OCI-LY1 (cell line): ENCODE measurements at regions not wholly inside any gene's neighbourhood (a gene's known extent, or its start where the extent isn't known, plus 50 kb on each side); places are given as distances from the start of the nearest gene placed in this dataset.

Experiments
- H2AFZ ChIP-seq: fragments of 200-600 bp; sonication (generic), shearing (Covaris generic); 2 replicates; pipeline ENCODE4 v1.6.0; 2014; ENCODE audit warnings: antibody characterized with exemption, mild to moderate bottlenecking, low read length
- H3F3A ChIP-seq: fragments of 200-600 bp; sonication (generic), shearing (Covaris generic); 2 replicates; pipeline ENCODE4 v1.6.0; 2014; ENCODE audit warnings: mild to moderate bottlenecking, antibody characterized with exemption, low read length, moderate library complexity; ENCODE audit not compliant: insufficient read depth
- H3K27ac ChIP-seq: fragments of 200-600 bp; sonication (generic); 2 replicates; pipeline ENCODE4 v1.5.1; 2014; ENCODE audit warnings: low read length, mixed run types, mild to moderate bottlenecking, low read depth; ENCODE audit not compliant: poor library complexity, severe bottlenecking
- H3K27me3 ChIP-seq: fragments of 200-600 bp; sonication (generic); 2 replicates; pipeline ENCODE4 v1.6.0; 2014; ENCODE audit warnings: antibody characterized with exemption, mild to moderate bottlenecking, low read length, moderate library complexity; ENCODE audit not compliant: insufficient read depth
- H3K36me3 ChIP-seq: fragments of 200-600 bp; sonication (generic); 2 replicates; pipeline ENCODE4 v1.6.1; 2014; ENCODE audit warnings: mild to moderate bottlenecking, antibody characterized with exemption, low read length, moderate library complexity, mixed read lengths; ENCODE audit not compliant: insufficient read depth
- H3K4me1 ChIP-seq: fragments of 200-600 bp; sonication (generic); 2 replicates; pipeline ENCODE4 v1.5.1; 2014; ENCODE audit warnings: mild to moderate bottlenecking, low read length, moderate library complexity; ENCODE audit not compliant: insufficient read depth, severe bottlenecking
- H3K4me2 ChIP-seq: fragments of 200-600 bp; sonication (generic), shearing (Covaris generic); 2 replicates; pipeline ENCODE4 v1.6.1; 2014; ENCODE audit warnings: low read length
- H3K4me3 ChIP-seq: fragments of 200-600 bp; sonication (generic); 2 replicates; pipeline ENCODE4 v1.5.1; 2014; ENCODE audit warnings: low read length, low read depth, mild to moderate bottlenecking, mixed read lengths; ENCODE audit not compliant: poor library complexity, severe bottlenecking
- H3K79me2 ChIP-seq: fragments of 200-600 bp; shearing (Covaris generic); 2 replicates; pipeline ENCODE4 v1.6.1; 2016; ENCODE audit warnings: mixed run types, low read length, mixed read lengths; ENCODE audit not compliant: insufficient read depth
- H3K9ac ChIP-seq: fragments of 200-600 bp; sonication (generic), shearing (Covaris generic); 2 replicates; pipeline ENCODE4 v1.6.1; 2014; ENCODE audit warnings: mild to moderate bottlenecking, low read length, mixed read lengths
- H3K9me2 ChIP-seq: fragments of 200-600 bp; sonication (generic), shearing (Covaris generic); 2 replicates; pipeline ENCODE4 v1.6.1; 2014; ENCODE audit warnings: low read depth, mild to moderate bottlenecking, low read length, mixed read lengths
- H3K9me3 ChIP-seq: fragments of 200-600 bp; shearing (Covaris generic); 2 replicates; pipeline ENCODE4 v1.6.1; 2014; ENCODE audit warnings: low read length, mixed read lengths
- H4K20me1 ChIP-seq: fragments of 200-600 bp; sonication (generic), shearing (Covaris generic); 2 replicates; pipeline ENCODE4 v1.6.0; 2016; ENCODE audit warnings: mild to moderate bottlenecking, low read length; ENCODE audit not compliant: insufficient read depth
- EZH2 ChIP-seq: fragments of 200-600 bp; sonication (generic), shearing (Covaris generic); IDR thresholded peaks from 2 replicates; pipeline ENCODE4 v1.8.0; 2017; ENCODE audit warnings: borderline replicate concordance, mixed run types, mild to moderate bottlenecking, antibody characterized with exemption, low read length, moderate library complexity, mixed read lengths
- TF ChIP-seq, protein P1 (sequence below): fragments of 200-600 bp; sonication (generic), shearing (Covaris generic); IDR thresholded peaks from 2 replicates; pipeline ENCODE4 v1.5.1; 2017; ENCODE audit warnings: mild to moderate bottlenecking, antibody characterized with exemption, low read length, moderate library complexity, mixed read lengths

DNA sequence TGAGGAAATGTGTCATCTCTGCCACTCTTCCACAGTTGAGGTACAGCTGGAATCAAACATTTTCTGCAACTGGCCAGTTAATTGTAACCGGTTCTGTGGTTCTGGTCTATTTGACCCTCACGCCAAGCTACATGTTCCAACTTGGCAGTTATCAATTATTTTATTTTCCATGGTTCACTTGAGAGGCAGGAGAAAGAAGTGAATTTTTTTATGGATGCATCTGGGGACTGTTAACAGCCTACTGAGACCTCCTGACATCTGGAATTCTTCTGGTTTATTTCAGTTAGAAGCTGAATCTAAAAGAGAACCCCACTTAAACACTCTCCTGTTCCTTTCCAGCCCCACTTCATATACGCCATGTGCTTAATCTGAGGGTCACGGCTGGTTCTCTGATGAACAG, 372.3 kb downstream of the DNAH5 start:
- H3K4me1 ChIP-seq, result no peaks in the 10 kb centered on the region
- no peaks in the 10 kb centered on the region for H3F3A ChIP-seq
- H3K4me2 ChIP-seq, result no peak overlapping the region
- no peak overlapping the region for H3K4me3 ChIP-seq
- H3K27ac ChIP-seq, result no peak overlapping the region
- no peaks in the 10 kb centered on the region for H3K9me3 ChIP-seq
- H2AFZ ChIP-seq, result no peak overlapping the region
- no peaks in the 10 kb centered on the region for H3K9me2 ChIP-seq
- no peak overlapping the region for H3K9ac ChIP-seq
- no peaks in the 10 kb centered on the region for H3K79me2 ChIP-seq
- no peaks in the 10 kb centered on the region for H3K27me3 ChIP-seq
- TF ChIP-seq, protein P1, sequence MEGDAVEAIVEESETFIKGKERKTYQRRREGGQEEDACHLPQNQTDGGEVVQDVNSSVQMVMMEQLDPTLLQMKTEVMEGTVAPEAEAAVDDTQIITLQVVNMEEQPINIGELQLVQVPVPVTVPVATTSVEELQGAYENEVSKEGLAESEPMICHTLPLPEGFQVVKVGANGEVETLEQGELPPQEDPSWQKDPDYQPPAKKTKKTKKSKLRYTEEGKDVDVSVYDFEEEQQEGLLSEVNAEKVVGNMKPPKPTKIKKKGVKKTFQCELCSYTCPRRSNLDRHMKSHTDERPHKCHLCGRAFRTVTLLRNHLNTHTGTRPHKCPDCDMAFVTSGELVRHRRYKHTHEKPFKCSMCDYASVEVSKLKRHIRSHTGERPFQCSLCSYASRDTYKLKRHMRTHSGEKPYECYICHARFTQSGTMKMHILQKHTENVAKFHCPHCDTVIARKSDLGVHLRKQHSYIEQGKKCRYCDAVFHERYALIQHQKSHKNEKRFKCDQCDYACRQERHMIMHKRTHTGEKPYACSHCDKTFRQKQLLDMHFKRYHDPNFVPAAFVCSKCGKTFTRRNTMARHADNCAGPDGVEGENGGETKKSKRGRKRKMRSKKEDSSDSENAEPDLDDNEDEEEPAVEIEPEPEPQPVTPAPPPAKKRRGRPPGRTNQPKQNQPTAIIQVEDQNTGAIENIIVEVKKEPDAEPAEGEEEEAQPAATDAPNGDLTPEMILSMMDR, result no peak
- no peak for TF ChIP-seq EZH2
- no peaks in the 10 kb centered on the region for H4K20me1 ChIP-seq
- H3K36me3 ChIP-seq, result no peaks in the 10 kb centered on the region

DNA sequence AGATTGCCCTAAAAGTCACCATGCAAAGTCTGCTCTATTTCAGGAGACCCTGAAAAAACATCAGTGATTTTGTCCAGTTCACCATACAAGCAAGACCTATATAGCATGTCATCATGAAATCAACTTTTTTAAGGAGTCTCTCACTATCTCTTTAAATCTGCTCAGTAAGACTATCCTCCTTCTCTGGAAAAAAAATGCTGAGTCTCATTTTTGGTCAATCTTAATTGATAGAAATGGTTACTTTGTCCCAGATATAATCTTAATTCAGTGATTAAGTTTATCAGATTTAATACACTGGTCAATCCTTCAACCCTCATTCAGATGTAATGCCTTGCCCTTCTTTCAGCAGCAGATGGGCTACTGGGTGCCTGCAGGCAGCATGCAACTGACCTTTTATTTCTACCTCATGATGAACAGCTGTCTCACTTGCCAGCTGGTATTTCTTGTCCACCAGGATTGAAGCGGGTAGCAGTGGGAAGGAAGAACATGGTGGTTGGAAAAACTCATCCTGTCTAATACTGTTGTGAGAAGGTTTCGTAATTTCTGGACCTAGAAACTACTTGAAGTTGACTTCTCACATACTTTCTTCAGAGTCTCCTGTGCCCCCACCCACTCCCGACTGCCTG, 375.3 kb downstream of the DNAH5 start:
- TF ChIP-seq, protein P1, result no peak
- TF ChIP-seq EZH2, result no peak
- no peaks in the 10 kb centered on the region for H4K20me1 ChIP-seq
- no peaks in the 10 kb centered on the region for H3K79me2 ChIP-seq
- no peak overlapping the region for H3K9ac ChIP-seq
- no peaks in the 10 kb centered on the region for H3K9me3 ChIP-seq
- no peaks in the 10 kb centered on the region for H3K36me3 ChIP-seq
- H3K4me3 ChIP-seq, result no peak overlapping the region
- no peak overlapping the region for H3K4me2 ChIP-seq
- H3K27me3 ChIP-seq, result no peaks in the 10 kb centered on the region
- H3K27ac ChIP-seq, result no peak overlapping the region
- H2AFZ ChIP-seq, result no peak overlapping the region
- no peaks in the 10 kb centered on the region for H3K4me1 ChIP-seq
- H3F3A ChIP-seq, result no peaks in the 10 kb centered on the region
- H3K9me2 ChIP-seq, result no peaks in the 10 kb centered on the region

DNA sequence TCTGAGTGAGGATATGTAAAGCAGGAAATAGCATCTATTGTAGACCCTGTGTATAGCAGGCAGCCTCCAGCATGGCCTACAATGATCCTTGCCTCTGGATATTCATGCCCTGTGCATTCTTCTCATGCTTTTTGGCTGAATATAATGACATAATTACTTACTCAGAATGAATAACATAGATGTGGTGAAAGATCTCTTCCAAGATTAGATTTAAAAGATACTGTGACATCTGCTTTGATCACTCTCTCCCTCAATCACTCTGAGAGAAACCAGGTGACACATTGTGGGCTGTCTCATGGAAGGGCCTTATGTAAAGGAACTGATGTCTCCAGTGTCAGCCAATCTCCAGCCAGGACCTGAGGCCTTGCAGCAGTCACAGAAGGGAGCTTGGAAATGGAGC, 376.7 kb downstream of the DNAH5 start:
- Histone ChIP-seq H3K4me1 (no peaks in the 10 kb centered on the region), H3K79me2 (no peaks in the 10 kb centered on the region), H3K27ac (no peak overlapping the region), H3F3A (no peaks in the 10 kb centered on the region), H3K4me3 (no peak overlapping the region), H3K36me3 (no peaks in the 10 kb centered on the region), H3K9me3 (no peaks in the 10 kb centered on the region), H3K27me3 (no peaks in the 10 kb centered on the region), H3K9me2 (no peaks in the 10 kb centered on the region), H2AFZ (no peak overlapping the region), H3K9ac (no peak overlapping the region), H4K20me1 (no peaks in the 10 kb centered on the region), H3K4me2 (no peak overlapping the region)
- no peak for TF ChIP-seq EZH2
- TF ChIP-seq, protein P1, result no peak
